ENCODE measurements at regions not wholly inside any gene's neighbourhood (a gene's known extent, or its start where the extent isn't known, plus 50 kb on each side); places are given as distances from the start of the nearest gene placed in this dataset.

DNA sequence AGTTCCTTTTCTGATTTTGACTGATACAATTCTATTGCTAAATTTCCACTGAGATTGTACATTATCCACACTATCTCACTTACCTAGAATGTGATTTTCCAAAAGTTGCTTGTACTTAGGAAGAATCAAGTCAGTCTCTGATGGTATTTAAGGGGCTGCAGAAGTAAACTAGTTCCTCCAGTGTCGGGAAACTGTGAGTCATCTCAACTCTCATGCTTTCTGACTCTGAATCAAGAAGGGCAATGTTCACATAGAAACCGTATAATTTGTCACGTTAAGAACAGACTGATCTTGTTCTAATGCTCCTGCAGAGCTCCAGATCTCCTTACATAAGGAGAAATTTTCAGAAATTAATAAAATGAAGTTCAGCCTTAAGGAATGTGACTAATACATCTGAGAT lies 369.3 kb downstream of the KLF5 start:
- ATAC-seq = peak; percentile 81

- ATAC-seq = peak; percentile 89
Measured at GRCh38 chr13:73422973-73423372, 364.2 kb downstream of the KLF5 start.

GRCh38 chr13:73421310-73421912 lies 362.6 kb downstream of the KLF5 start:
- peak; percentile 88 for ATAC-seq

GRCh38 chr13:73419186-73419585 lies 360.4 kb downstream of the KLF5 start:
- no peak for ATAC-seq

DNA sequence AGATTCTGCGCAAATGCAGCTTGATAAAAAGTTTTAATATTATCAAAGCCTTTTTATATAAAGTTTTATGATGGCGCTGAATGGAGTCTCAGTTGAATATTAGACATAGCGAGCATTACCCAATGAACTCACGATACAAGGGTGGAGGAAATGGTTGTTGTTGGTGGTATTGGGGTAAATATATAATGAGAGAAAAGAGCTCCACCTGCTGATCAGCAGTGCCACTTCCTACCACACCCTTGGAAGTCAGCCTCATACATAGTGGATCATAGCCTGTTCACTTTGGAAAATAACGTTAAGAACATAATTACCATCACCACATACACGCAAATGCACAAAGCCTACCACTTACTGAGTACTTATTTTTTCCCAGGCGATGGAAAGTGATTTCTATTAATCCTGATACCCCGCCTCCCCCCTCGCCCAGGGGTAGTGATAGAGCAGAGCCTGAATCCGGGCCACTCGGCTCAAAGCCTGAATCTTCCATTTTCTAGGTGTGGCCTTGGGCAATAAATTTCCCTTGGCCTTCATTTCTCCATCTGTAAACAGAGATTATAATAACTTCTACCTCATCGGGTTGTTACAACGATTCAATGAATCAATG lies 358.3 kb downstream of the KLF5 start:
- ATAC-seq = no peak

DNA sequence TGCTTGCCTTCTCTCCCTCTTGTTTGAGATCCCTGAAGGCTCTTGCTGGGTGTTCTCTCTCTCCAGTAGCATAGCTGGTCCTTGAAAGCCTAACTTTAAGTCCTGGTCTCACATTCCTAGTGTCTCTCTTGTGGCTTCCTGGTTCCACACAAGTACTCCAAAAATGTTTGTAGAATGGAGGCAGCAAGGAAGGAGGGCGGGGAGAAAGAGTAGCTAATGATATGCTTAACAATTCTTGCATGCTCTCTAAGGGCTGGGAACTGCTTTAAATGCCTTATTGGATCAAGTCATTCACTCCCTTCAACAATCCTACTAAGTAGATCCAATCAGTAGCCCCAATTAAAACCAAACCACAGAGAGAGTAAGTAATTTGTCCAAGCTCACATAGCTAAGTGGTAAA lies 357.3 kb downstream of the KLF5 start:
- no peak for ATAC-seq

GRCh38 chr13:73413656-73414055 lies 354.9 kb downstream of the KLF5 start:
- no peak for ATAC-seq

- ATAC-seq = peak; percentile 73
Measured at GRCh38 chr13:73412933-73413332, 354.1 kb downstream of the KLF5 start.

DNA sequence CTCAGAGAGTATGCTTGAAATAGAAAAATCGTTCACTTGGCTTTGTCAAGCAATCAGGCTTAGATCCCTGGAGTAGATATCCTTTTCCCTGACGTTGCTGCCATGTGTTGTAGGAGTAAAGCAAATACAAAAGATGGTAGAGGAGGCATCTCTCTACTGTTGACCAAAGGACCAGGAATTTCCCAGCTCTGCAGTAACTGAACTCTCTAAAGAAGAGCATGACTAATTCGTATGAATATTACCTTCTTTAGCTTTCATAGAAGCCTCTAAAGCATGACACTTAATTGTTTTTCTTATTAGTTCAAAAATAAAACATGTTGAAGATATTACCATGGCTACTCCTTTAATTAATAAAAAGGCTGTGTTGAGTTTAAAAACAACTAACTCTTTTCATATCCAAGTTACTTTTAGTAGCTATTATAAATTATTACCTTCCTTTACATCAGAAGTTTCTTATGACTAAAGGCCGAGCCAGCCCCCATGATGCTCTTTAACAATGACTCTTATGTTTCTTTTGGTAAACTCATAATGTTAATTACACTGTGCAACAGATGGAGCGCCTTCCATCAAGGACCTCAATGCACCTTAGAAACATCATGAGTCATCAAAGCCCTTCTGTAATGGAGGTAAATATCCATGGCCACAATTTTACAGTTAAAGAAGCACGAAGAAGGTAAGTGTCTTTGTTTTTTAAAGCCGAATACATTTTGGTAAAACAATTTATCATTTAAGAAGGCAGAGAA lies 352.4 kb downstream of the KLF5 start:
- no peak for ATAC-seq

GRCh38 chr13:73406454-73406853 lies 347.6 kb downstream of the KLF5 start:
- peak; percentile 91 for ATAC-seq

DNA sequence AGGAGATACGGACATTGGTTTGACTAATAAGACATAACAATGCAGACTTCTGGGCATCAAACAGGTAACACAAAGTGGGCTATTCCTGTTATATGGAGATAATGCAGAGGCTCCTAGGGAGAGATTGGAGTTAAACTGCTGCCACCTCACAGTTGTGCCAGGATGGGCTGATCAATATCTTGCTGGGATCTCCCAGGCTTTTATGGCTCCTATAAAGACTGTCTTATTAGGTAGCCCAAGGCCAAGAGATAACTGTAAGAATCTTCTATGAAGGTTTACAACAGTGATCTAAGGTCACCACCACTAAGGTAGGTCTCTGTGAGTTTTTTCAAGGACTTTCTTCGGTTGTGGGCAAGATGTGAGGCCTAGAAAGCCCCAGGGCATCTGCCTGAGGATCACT lies 345.8 kb downstream of the KLF5 start:
- no peak for ATAC-seq

DNA sequence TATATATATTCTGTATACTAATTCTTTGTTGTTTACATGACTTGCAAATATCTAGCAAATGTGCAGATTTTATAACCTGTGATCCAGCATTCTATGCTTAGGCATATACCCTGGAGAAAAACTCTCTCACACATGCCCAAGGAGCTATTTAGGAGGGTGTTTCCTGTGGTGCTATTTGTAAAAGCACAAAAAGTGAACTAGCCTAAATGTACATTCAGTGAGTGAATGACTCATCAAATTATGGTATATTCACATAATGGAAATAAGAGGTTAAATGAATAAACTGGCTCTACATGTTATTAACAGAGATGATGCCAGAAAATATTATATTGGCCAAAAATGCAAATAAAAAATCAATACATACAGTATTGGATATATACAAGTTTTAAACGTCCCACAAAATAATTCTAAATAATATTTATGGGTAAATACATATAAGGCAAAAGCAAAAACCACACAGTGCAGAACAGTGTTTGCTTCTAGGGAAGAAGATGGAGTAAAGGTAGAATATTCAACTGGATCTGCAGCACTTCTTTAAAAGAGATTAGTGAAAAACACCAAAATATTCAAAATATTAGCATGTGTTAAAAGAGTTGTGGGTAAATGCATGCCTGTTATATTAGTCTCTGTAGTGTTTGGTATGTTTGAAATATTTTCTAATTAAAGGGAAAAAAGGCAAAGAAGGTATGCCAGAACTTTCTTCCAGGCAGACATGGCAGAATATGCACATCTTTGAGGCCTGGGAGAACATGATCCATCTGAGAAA lies 344.7 kb downstream of the KLF5 start:
- no peak for ATAC-seq

DNA sequence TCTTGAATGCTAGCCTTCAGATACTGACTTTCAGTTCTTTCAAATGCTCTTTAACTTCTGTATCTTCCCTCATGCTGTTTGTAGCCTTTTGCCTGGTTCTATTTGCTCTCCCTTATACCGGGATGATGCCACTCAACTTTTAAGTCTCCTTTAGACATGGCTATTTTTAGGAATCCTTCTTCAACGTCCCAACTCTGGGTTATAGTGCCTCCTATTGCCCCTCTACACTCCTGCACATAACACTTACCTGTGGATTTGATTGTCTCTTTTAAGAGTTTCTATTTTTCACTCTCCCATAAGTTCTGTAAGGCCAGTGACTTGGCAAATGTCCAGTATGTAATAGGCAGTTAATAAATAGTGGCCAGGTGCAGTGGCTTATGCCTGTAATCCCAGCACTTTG lies 343.0 kb downstream of the KLF5 start:
- ATAC-seq = no peak

GRCh38 chr13:73399347-73400216 lies 340.8 kb downstream of the KLF5 start:
- ATAC-seq = peak; percentile 71

DNA sequence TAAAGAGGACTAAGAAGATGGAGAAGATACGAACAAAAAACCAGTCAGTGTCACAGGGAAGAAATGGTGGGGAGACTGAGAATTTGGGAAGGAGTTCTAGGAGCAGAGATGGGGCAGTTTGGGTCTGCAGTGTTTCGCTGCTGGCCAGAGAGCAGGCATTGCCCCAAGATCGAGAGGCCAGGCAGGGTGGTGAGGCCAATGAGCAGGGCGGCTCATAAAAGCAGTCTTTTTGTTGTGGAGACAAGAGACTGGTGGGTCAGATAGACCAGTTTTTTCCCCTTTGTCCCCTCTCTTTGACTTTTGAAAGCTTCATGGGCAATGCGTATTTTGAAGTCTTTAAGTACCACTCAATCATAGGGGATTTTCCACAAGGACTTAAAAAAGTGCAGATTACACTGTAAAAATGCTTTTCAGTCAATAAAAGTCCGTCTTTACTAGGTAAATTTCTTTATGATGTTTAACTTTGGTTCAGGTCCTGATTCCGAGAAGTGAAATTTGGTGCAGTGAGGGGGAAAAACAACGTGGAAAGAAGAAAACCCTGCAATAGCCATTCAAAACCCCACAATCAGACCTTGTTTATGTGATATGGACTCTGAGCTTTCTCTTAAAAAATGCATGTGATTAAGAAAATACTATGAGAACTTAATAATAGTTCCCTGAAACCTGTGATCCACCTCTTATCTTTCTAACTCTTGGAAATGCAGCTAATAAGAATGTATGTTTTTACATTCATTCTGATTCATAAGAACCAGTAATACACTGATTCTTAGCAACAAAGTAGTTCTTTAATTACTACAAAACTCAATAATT lies 338.9 kb downstream of the KLF5 start:
- ATAC-seq = no peak

DNA sequence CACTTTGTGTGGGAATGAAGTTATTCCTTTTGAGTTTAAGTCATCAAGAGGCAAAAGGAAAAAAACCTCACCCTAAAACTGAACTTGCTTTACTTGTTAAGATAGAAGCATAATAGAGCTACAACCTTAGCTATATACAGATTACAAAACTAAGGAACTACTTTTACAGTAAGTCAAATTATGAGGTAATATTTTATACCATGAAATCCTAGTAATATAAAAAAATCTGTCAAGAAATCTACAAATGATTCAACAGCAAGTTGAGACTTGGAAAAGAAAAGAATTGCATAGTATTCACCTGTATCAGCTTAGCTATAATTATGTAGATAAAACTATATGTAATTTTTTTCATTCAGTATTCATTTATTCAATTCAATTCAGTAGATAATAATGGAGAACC lies 335.3 kb downstream of the KLF5 start:
- peak; percentile 82 for ATAC-seq

GRCh38 chr13:73390100-73390499 lies 331.3 kb downstream of the KLF5 start:
- ATAC-seq = peak; percentile 61

DNA sequence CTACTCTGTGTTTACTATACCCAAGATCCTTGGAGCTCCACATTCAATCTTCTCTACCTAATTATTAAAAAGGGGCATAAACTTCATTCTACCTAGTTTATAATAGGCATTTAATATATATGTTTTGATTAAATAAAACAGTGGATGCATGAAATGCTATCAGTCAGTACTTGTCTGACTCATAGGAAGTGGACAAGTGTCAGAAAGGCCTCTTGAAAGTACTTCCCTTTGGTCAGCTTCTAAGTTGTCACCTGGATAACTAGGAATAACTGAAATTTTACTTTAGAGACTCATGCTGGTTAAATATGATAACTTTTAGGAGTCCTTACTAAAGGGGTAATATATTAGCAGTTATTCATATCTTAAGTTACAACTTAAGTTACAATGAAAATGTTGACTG lies 329.8 kb downstream of the KLF5 start:
- no peak for ATAC-seq

GRCh38 chr13:73387318-73387717 lies 328.5 kb downstream of the KLF5 start:
- ATAC-seq = no peak

GRCh38 chr13:73385848-73386247 lies 327.0 kb downstream of the KLF5 start:
- peak; percentile 60 for ATAC-seq

Data from esophagus mucosa (tissue), 1 donor.